H1 (cell line): ENCODE measurements at regions not wholly inside any gene's neighbourhood (a gene's known extent, or its start where the extent isn't known, plus 50 kb on each side); places are given as distances from the start of the nearest gene placed in this dataset.

Source experiments
- CHD7 ChIP-seq: fragments of 300-600 bp; sonication (generic); IDR thresholded peaks from 2 replicates; pipeline ENCODE4 v1.7.1; 2012; ENCODE audit warnings: low read length, moderate library complexity, mild to moderate bottlenecking, inconsistent platforms; ENCODE audit not compliant: insufficient replicate concordance
- SRF ChIP-seq: IDR thresholded peaks from 2 replicates; pipeline ENCODE4 v1.6.1; 2011; ENCODE audit warnings: mild to moderate bottlenecking, low read depth, low read length, moderate library complexity

DNA sequence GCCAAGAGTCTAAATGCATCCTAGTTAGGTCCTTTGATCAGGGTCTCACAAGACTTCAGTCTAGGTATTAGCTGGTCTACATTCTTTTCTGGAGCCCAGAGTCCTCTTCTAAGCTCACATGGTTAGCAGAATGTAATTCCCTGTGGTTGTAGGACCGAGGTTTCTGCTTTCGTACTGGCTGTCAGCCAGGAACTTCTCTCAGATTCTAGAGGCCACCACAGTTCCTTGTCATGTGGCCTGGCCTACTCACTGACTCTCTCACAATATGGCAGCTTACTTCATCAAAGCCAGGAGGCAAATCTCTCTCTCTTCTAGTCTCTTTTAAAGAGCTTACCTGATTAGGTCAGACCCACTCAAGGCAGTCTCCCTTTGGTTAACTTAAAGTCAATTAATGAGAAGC is 82.9 kb downstream of the POU4F1 start (continued):
- TF ChIP-seq CHD7 (no peak), SRF (no peak)
